SK-N-SH treated with all-trans-retinoic acid at 6 μM for 48 hours (cell line): ENCODE measurements at regions not wholly inside any gene's neighbourhood (a gene's known extent, or its start where the extent isn't known, plus 50 kb on each side); places are given as distances from the start of the nearest gene placed in this dataset.

Source experiments
- ATAC-seq: fragments of 200-7000 bp; cut with Tn5 transposase; 3 replicates; pipeline ENCODE4 v1.9.1; 2020; ENCODE audit warnings: mild to moderate bottlenecking, moderate library complexity
- ARNTL ChIP-seq: fragments of 450-650 bp; formaldehyde crosslinking; IDR thresholded peaks from 2 replicates; pipeline ENCODE4 v1.5.0; 2020; ENCODE audit warnings: low read depth, mild to moderate bottlenecking, moderate library complexity, borderline replicate concordance
- BACH2 ChIP-seq: fragments of 250-450 bp; sonication (Bioruptor Pico); IDR thresholded peaks from 2 replicates; pipeline ENCODE4 v1.9.0; 2021; ENCODE audit warnings: mild to moderate bottlenecking, borderline replicate concordance
- CREB5 ChIP-seq: fragments of 250-450 bp; sonication (Bioruptor Pico); IDR thresholded peaks from 2 replicates; pipeline ENCODE4 v1.5.1; 2020; ENCODE audit warnings: low read depth, mild to moderate bottlenecking, moderate library complexity
- CSDC2 ChIP-seq: fragments of 250-450 bp; sonication (Bioruptor Pico); IDR thresholded peaks from 2 replicates; pipeline ENCODE4 v1.5.0; 2020; ENCODE audit warnings: mild to moderate bottlenecking, moderate library complexity
- CSRNP3 ChIP-seq: fragments of 250-450 bp; sonication (Bioruptor Pico); IDR thresholded peaks from 2 replicates; pipeline ENCODE4 v1.5.1; 2021; ENCODE audit warnings: mild to moderate bottlenecking, moderate library complexity
- ESRRG ChIP-seq: fragments of 250-450 bp; sonication (Bioruptor Pico); IDR thresholded peaks from 2 replicates; pipeline ENCODE4 v1.6.1; 2021; ENCODE audit warnings: mild to moderate bottlenecking
- GLIS3 ChIP-seq: fragments of 250-450 bp; sonication (Bioruptor Pico); IDR thresholded peaks from 2 replicates; pipeline ENCODE4 v1.5.0; 2020; ENCODE audit warnings: mild to moderate bottlenecking, moderate library complexity
- ISL1 ChIP-seq: fragments of 250-450 bp; sonication (Bioruptor Pico); IDR thresholded peaks from 2 replicates; pipeline ENCODE4 v2.1.2; 2022; ENCODE audit warnings: mild to moderate bottlenecking, moderate library complexity
- OSR1 ChIP-seq: fragments of 250-450 bp; sonication (Bioruptor Pico); IDR thresholded peaks from 2 replicates; pipeline ENCODE4 v1.8.0; 2022; ENCODE audit warnings: moderate library complexity, mild to moderate bottlenecking, inconsistent platforms
- POU6F1 ChIP-seq: fragments of 250-450 bp; sonication (Bioruptor Pico); IDR thresholded peaks from 2 replicates; pipeline ENCODE4 v1.8.0; 2021; ENCODE audit warnings: low read depth, mild to moderate bottlenecking, moderate library complexity, borderline replicate concordance
- RARB ChIP-seq: fragments of 250-450 bp; sonication (Bioruptor Pico); IDR thresholded peaks from 2 replicates; pipeline ENCODE4 v1.8.0; 2021; ENCODE audit warnings: mild to moderate bottlenecking, moderate library complexity
- TCF4 ChIP-seq: fragments of 250-450 bp; sonication (Bioruptor Pico); IDR thresholded peaks from 2 replicates; pipeline ENCODE4 v1.8.0; 2021; ENCODE audit warnings: mild to moderate bottlenecking, moderate library complexity, borderline replicate concordance
- TOX ChIP-seq: fragments of 250-450 bp; sonication (Bioruptor Pico); IDR thresholded peaks from 2 replicates; pipeline ENCODE4 v1.8.0; 2021; ENCODE audit warnings: mild to moderate bottlenecking, moderate library complexity, borderline replicate concordance
- TSHZ2 ChIP-seq: fragments of 250-450 bp; sonication (Bioruptor Pico); IDR thresholded peaks from 2 replicates; pipeline ENCODE4 v1.5.0; 2020; ENCODE audit warnings: mild to moderate bottlenecking, moderate library complexity
- ZC3H10 ChIP-seq: fragments of 250-450 bp; sonication (Bioruptor Pico); IDR thresholded peaks from 2 replicates; pipeline ENCODE4 v1.5.1; 2021; ENCODE audit warnings: mild to moderate bottlenecking, moderate library complexity
- ZFP30 ChIP-seq: fragments of 450-650 bp; formaldehyde crosslinking; IDR thresholded peaks from 2 replicates; pipeline ENCODE4 v1.5.0; 2022; ENCODE audit warnings: mild to moderate bottlenecking, moderate library complexity
- ZNF565 ChIP-seq: fragments of 450-650 bp; formaldehyde crosslinking; conservative IDR thresholded peaks from 2 replicates; pipeline ENCODE4 v1.5.0; 2020; ENCODE audit warnings: low read depth, mild to moderate bottlenecking, moderate library complexity
- ZNF70 ChIP-seq: fragments of 450-650 bp; formaldehyde crosslinking; IDR thresholded peaks from 2 replicates; pipeline ENCODE4 v1.5.0; 2020; ENCODE audit warnings: mild to moderate bottlenecking, moderate library complexity
- ZNF8 ChIP-seq: fragments of 450-650 bp; formaldehyde crosslinking; IDR thresholded peaks from 2 replicates; pipeline ENCODE4 v1.5.0; 2020; ENCODE audit warnings: mild to moderate bottlenecking, moderate library complexity

- ATAC-seq: no peak
Measured at GRCh38 chr10:58994226-58995057, 182.0 kb upstream of the PHYHIPL start.

GRCh38 chr10:58995058-58995596, 181.3 kb upstream of the PHYHIPL start:
- ATAC-seq: no peak
- TF ChIP-seq CSRNP3 (CRISPR knock-in tag): no peak
- TF ChIP-seq GLIS3: no peak
- TF ChIP-seq ESRRG: no peak
- TF ChIP-seq ZNF70 (CRISPR knock-in tag): no peak
- no peak for TF ChIP-seq TSHZ2
- TF ChIP-seq POU6F1 (CRISPR knock-in tag): no peak
- no peak for TF ChIP-seq RARB (CRISPR knock-in tag)
- TF ChIP-seq ZFP30 (CRISPR knock-in tag): no peak
- no peak for TF ChIP-seq BACH2 (CRISPR knock-in tag)
- TF ChIP-seq ISL1 (CRISPR knock-in tag): no peak
- TF ChIP-seq ZNF8 (CRISPR knock-in tag): no peak
- no peak for TF ChIP-seq OSR1 (CRISPR knock-in tag)

More at GRCh38 chr10:58994226-58995057, 182.0 kb upstream of the PHYHIPL start:
- TF ChIP-seq ZNF565 (CRISPR knock-in tag): no peak
- no peak for TF ChIP-seq ZC3H10
- TF ChIP-seq CSDC2: no peak
- no peak for TF ChIP-seq TSHZ2
- no peak for TF ChIP-seq ZFP30 (CRISPR knock-in tag)
- TF ChIP-seq ARNTL (CRISPR knock-in tag): no peak
- no peak for TF ChIP-seq POU6F1 (CRISPR knock-in tag)
- TF ChIP-seq ISL1 (CRISPR knock-in tag): no peak
- TF ChIP-seq CREB5 (CRISPR knock-in tag): no peak
- TF ChIP-seq TCF4 (CRISPR knock-in tag): no peak
- no peak for TF ChIP-seq ESRRG
- TF ChIP-seq OSR1 (CRISPR knock-in tag): no peak
- no peak for TF ChIP-seq TOX (CRISPR knock-in tag)
- no peak for TF ChIP-seq RARB (CRISPR knock-in tag)
- TF ChIP-seq, all 23 proteins: peak for 0
